ENCODE measurements at regions not wholly inside any gene's neighbourhood (a gene's known extent, or its start where the extent isn't known, plus 50 kb on each side); places are given as distances from the start of the nearest gene placed in this dataset.
"Not testable (repeated sequence)": the region's sequence is repeated elsewhere in the genome, so short reads cannot be mapped to it uniquely, and the experiment has no call there.

DNA sequence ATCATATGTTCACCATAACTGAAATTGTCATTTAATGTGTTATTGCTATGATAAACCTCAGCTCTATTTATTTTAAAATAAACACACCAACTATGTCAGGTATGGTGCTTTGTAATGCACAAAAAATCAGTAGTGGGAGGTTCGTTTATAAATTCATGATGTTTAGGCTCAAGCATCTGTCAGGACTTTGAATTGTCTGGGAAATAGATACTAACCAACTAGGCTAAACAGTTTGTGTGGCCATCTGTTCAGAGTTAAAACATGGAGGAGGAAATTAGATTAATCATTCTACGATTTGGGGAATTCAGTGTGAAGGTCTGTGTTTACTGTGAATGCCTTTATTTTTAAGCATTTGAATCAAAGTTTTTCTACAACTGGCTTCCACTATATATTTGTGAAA is 212.6 kb upstream of the FZD8 start:
- DNase-seq (ENCODE audit: low read depth), result peak; percentile 47

DNA sequence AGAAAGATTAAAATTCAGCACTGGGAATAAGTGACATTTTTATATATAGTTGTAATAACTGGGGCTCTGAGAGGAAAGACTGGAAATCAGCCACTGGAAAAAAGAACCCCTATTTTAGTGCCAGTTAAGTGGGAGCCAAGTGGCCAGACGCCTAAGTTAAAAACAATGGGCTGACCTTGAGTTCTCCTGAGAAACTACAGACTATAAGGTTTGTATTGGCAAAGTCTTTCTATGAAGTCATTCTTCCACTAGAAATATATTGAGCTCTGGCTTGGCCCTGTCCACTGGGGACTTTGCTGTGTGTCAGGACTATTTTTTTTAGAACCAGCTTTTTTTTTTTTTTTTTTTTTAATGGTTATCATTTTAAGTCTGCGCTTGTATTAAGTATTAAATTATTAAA is 210.6 kb upstream of the FZD8 start:
- no peak for DNase-seq (ENCODE audit: low read depth)

DNA sequence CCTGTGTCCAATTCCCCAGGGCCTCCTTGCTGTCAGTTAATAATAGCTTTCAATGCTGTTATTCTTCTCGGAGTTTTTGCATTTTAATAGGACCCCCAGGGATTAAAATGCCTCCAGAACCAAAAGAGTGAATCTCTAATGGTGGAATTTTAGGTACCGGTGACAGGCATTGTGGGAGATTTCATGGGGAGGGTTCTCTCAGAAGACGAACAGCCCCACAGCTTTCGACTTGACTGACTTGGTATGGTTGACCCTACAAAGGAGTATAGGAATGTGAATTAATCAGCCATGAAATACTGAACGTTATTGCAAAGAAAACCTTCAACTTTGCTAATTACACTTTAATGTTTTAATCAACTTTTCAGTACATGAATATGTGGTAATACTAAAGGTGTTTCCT is 206.3 kb upstream of the FZD8 start:
- DNase-seq (ENCODE audit: low read depth), result no peak

DNA sequence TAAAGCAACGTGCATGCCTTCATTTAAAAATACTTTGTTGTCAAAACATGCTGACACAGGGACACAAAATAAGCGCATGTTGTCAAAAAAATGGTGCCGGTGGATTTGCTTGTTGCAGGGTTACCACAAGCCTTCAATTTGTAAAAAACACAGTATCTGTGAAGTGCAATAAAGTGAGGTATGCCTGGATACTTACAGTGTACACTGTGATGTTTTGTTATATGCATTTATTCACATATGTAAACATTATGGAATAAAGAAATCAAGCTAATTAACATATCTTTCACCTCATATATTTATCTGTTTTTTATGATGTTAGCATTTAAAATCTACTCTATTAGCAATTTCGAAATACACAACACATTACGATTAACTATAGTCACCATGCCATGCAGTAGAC is 202.6 kb upstream of the FZD8 start:
- no peak for DNase-seq (ENCODE audit: low read depth)

DNA sequence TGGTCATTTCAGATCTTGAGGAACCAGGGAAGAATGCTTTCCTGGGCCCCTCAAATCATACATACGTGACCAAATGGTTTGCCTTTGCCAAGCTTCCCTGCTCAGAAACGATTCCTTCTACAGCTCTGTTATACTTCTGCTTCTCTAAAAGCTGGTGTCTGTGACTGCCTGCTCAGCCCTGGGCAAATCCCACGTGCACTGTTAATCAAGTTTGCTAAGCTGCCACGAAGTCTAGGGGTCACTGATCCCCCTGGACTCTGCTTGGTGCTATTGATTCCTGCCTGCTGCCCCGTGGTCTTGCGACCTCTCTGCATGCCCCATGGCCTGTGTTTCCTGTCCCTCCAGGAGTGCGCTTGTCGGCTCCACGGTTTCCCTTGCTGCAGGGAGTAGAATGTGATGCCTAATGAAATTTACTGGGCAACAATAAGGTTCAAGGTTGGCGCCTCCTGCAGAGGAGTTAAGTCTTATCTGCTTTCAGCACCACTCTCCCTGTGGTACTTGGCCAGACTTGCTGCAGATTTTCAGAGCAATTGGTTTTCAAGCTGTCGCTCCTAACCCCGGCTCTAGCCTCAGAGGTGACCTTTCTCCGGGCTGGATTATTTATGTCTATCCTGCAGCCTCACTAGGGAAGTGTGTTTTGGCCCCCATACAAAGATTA is 201.6 kb upstream of the FZD8 start:
- DNase-seq (ENCODE audit: low read depth), result peak; percentile 23

DNA sequence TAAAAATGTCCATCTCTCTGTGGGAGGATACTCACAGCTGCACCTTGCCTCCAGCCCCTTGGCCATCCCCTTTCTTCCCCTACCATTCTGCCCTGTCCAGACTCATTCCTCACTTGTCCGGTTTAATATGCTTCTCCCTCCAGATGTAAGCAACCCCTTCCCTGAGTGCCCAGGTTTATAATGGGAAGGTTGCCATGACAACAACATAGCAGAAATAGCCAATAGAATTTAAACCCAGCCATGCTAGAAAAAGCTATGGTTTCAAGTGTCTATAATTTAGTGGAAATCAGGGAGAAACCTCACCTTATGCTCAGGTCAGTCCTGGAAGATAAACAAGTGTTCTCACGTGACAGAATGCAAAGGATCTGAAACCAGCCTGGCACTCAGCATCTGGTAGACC is 196.0 kb upstream of the FZD8 start:
- DNase-seq (ENCODE audit: low read depth), result no peak

DNA sequence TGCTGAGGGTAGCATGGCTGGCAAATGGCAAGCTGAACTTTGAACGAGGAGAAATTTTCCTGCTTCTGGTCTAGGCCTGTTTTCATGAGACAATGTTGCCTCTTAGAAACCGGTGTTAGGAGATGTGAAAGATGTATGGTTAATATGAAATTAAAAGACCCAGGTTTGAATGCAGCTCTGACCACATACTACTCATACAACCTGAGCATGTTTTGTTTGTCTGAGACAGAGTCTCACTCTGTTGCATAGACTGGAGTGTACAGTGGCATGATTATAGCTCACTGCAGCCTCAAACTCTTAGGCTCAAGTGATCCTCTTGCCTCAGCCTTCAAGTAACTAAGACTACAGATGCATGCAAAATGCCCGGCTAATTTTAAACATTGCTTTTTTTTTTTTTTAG is 193.4 kb upstream of the FZD8 start:
- DNase-seq (ENCODE audit: low read depth), result no peak

DNA sequence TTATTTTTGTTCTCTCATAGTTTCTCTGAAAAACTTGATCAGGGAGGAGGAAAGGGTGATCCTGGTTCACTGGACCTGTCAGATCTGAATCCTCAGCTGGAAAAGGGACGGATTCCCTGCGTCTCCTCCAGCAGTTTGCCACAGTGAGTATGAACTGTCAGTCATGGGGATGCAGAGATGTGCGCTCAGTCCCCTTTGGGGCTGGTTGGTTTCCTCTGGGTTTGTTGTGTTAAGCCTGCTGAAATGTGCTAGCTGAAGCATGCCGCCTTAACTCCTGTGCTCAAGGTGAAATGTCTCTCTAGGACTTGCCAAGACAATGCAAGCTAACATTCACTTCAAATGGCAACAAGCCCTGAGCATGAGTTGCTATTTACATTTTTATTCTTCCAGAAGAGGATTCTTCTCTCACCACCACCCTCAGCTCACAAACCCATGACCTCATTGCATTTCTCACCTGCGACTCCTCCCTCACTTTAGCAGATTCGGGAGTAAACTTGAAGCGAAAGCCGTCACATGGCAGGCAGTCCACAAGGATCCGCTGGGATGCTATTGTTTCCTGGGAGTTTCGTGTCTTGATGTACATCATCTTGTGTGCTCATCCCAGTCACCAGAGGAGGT is 192.9 kb upstream of the FZD8 start:
- DNase-seq (ENCODE audit: low read depth), result no peak

DNA sequence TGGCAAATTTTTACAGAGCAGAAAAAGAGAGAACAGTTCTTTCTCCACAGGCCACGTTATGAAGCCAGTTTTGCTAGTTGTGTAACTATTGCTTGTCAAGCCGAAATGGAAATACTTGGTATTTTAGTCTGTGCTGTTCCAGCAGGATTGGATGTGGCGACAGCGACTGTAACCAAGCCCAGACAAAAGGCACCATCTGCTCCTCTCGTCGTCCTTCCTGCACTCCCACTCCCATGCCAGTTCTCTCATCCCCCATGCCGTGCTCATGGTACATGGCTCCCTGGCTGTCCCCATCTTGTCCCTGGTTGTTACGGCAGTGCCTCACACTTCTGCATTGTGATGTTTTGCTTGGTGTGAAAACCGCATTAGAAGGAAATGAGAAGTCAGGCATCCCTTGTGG is 185.7 kb upstream of the FZD8 start:
- no peak for DNase-seq (ENCODE audit: low read depth)

DNA sequence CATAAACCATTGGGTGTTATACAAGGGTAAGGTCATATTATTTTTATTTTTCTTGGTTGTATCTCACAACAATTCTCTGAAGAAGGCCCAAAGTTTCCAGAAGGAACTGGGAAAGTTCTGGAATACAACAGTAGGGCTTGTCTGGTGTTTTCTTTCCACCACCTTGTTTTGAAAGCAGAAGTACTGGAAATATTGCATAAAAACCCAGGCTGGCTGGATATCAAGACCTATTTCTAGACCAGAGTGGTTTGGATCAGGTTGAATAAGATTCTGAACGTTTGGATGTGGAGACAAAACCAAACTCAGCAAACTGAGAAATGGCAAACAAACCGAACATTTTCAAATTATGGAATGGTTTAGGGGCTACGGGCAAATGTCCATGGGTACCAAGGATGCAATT is 182.6 kb upstream of the FZD8 start:
- DNase-seq (ENCODE audit: low read depth), result no peak

DNA sequence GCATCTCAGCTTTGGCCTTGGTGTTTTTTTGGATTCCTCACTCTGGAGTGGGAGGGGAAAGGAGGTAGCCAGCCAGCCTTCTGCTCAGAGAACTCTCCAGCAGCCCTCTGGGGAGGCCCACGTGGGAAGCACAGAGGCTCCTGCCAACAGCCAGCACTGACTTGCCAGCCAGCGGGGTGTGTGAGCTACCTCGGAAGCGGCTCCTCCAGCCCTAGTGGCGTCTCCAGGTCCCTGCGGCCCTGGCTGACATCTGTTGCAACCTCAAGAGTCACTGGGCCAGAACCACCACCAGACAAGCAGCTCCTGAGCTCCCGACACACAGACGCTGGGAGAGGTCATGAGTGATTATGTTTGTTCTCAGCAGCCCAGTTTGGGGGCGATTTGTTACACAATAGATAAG is 180.2 kb upstream of the FZD8 start:
- DNase-seq (ENCODE audit: low read depth), result peak; percentile 55

DNA sequence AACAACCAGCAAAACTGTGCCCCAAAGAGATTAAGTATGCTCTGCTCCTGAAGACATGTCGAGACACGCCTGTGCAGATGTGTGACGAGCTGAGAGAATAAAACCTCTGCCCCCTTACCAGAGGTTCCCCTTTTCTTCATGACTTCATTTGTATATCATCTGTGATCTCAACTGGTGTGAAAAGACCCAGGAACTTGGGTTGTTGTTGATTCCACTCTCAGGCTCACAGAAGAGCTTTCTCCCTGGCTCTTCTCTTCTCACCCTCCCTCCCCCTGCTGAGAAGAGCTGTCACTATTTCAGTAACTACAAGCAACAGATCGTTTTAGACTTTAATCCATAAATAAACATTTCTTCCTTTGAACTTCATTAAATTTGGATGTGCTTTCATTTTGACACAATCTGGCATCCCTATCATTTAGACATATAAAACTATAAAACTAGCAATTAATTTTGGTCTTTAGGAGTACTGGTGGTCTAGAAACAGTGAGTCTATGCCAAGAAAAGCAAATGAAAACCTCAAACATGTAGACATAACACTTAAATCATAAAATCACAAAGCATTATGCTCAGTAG is 179.3 kb upstream of the FZD8 start:
- peak; percentile 37 for DNase-seq (ENCODE audit: low read depth)

DNA sequence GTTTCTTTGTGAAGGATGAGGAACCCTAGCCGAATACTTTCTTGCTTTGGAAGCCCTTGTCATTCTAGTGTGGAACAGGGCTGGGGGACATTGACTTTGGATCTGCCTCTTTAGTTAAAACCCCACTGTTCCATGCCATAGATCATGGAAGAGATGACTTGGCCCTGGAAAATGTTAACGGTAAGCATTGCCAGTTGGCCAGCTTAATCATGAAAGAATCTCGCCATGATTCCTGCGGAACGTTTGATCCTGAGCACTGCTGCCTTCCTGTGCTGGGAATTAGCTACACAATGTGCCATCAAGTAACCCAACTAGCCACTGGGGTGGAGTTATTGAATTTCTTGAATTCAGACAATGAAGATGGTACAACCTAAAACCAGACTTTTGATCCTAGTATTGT is 177.6 kb upstream of the FZD8 start:
- no peak for DNase-seq (ENCODE audit: low read depth)

DNA sequence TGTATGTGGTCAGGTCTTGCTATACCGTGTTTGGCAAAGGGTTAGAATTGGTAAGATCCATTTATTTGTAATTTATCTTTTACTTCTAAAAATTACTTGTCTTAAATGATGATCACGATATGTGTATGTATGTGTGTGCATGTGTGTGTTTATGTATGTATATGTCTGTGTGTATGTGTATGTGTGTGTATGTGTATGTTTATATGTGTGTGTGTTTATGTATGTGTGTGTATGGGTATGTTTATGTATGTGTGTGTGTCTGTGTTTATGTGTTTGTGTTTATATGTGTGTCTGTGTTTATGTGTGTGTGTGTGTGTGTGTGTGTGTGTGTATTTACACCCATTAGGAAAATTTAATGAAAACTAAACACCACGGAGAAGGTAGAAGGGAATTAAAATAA is 176.9 kb upstream of the FZD8 start:
- DNase-seq (ENCODE audit: low read depth), result no peak

DNA sequence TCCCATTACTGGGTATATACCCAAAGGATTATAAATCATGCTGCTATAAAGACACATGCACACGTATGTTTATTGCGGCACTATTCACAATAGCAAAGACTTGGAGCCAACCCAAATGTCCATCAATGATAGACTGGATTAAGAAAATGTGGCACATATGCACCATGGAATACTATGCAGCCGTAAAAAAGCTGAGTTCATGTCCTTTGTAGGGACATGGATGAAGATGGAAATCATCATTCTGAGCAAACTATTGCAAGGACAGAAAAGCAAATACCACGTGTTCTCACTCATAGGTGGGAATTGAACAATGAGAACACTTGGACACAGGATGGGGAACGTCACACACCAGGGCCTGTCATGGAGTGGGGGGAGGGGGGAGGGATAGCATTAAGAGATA is 175.0 kb upstream of the FZD8 start:
- DNase-seq (ENCODE audit: low read depth), result not testable (repeated sequence)

DNA sequence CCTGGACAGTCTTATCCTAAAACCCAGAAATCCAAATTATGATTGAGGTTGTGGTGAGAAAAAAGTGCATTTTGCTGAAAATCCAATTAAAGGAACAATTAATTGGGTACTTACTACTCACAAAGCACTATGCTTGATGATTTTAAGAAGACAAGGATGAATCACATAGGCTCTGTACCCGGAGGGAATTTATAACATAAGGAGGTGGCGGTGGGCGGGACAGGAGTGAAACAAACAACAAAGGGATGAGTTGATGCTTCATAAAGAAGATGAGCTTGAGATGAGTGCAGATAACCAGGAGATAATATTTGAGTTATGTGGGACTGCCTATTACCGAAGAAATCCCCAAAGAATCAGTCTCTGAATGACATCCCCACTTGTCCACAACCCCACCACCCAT is 171.1 kb upstream of the FZD8 start:
- DNase-seq (ENCODE audit: low read depth), result no peak

DNA sequence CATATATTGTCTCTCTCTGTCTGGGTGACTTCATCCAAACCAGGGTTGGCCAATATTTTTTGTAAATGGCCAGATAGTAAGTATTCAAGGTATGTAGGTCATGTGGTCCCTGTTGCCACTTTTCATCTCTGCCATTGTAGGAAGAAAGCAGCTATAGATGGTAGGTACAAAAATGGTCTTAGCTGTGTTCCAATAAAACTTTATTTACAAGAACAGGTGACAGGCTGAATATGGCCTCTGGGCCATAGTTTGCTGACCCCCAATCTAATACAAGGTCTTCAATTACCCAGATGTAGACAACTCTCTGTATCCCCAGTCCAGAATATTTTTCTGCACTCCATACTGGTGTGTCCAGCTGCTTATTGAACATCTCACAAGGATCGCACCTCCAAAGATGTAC is 166.2 kb upstream of the FZD8 start:
- DNase-seq (ENCODE audit: low read depth), result no peak

DNA sequence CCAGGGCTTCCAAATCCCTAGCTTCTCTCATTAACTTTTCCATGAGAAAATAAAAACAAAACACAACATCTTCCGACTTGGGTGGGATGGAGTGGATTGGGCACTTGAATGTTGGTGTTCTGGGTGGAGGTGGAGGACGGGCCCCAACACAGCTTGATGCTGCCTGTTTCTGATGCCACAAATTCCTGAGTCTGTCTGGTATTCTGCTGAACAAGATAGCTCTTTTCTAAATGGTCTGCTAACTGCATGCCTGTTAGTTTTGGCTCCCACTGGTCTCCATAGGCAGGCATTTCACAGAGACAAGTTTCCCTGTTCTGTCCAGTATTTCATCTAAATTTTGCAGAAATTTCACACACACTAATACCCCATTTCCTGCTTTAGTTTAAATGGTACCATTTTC is 160.9 kb upstream of the FZD8 start:
- no peak for DNase-seq (ENCODE audit: low read depth)

DNA sequence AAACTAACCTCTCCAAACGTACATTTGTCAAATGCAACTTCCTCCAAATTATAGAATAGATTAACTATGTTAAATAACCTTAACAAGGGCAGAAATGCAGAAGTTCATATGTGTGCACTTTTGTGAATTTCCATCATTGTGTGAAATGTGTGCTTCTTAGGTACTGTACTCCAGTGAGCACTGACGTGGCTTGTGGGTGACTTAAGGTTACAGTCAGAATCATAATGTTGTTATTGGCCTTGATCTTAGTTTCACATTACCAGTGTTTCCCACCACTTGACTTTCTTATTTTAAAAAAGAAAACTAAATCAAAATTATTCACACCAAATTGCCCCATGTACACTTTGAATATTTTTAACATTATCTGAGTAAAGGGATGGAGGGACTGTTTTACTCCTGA is 155.1 kb upstream of the FZD8 start:
- DNase-seq (ENCODE audit: low read depth), result peak; percentile 25

DNA sequence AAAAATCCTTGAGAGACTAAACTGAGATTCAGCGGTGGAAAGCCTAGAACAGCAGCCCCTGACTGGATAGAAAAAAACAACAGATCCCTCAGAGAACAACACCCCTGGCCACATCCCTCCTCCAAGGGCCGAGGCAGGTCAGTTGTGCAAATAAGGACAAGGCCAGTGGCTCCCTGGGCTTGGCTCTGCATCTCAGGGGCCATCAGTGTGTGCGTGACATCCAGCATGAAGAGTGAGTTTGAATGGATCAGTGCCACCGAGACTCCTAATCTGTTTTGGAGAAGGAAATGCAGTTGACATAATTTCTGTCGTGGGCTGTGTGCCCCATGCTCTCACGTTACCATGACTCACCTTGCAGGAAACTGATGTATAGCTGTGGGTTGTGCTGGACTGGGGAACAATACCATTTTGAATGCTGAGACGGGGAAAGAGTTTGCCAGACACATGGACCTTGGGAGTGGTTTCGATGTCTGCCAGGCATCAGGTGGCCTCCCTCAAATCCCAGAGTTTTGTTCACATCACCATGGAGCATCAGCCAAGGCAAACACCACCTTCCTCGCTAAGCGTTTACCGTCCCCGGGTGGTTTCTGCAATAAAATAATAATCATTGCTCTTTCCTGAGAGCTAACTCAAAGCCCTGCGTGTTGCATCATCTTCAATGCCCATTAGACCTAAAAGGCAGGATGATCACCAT is 153.2 kb upstream of the FZD8 start:
- peak; percentile 18 for DNase-seq (ENCODE audit: low read depth)

DNA sequence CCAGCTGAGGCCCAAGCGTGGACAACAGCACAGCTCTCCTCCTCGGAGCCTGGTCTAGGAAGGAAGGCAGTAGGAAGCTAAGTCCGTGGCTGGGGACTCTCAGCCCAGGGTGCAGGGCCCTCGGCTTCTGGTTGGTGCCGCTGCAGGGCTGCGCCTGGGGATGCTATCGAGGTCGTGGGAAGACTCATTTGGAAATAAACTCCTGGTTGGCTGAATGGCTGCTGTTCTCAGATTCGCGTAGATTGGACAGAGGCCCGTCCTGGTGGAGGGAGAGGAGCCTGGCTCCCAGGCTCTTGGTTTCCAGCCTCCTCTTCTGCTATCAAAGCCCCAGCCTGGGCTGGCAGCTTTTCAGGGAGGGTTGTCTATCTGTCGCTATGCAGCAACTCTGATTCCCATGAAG is 152.6 kb upstream of the FZD8 start:
- DNase-seq (ENCODE audit: low read depth), result no peak

DNA sequence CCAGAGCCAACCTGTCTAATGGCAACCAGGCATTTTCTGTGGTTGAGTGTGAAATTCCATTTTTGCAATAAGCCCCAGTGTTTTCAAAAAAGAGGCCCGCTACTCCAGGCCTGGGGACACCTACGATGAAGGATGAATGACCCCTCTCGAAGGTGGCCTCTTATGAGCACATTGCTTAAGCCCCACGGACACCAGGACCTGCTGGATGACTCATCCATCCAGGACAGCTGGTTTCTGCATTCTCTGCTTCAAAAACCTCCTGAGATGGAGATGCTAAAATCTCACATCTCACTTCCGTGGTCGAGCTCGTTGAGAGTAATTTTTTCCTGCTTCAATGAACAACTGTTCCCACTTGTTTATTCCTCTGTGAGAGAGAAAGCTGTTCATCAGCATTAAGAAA is 150.2 kb upstream of the FZD8 start:
- DNase-seq (ENCODE audit: low read depth), result no peak

DNA sequence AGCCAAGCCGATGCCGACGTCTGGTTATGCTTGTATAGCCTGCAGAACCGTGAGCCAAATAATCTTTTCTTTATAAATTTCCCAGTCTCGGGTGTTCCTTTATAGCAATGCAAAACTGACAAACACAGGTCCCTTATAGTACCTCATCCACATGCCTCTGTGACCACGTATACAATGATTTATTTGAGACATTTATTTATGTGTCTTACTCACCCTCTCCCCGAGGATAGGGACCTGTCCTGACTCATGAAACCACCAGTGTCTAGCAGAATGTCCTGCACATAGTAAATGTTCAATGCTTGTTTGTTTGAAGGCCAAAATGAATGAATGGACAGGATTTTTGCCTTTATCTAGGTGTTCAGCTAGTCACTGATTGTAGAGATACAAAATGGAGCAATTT is 147.9 kb upstream of the FZD8 start:
- DNase-seq (ENCODE audit: low read depth), result peak; percentile 76
